AG04449 (cell line): ENCODE measurements at regions not wholly inside any gene's neighbourhood (a gene's known extent, or its start where the extent isn't known, plus 50 kb on each side); places are given as distances from the start of the nearest gene placed in this dataset.

Experiments used
- CTCF ChIA-PET: fragments of 350-600 bp; formaldehyde crosslinking; extraction: SDS; loops from one replicate; lab custom pipeline; 2021; ENCODE audit warnings: antibody characterized with exemption; lab: Yijun Ruan, JAX
- POLR2A ChIA-PET: fragments of 400-600, 350-600 bp; formaldehyde crosslinking; extraction: SDS; loops from one replicate; lab custom pipeline; 2020; ENCODE audit warnings: antibody characterized with exemption, inconsistent platforms; lab: Yijun Ruan, JAX
- DNase-seq: peaks from one replicate; pipeline ENCODE4 v3.0.0-alpha.2; 2010; ENCODE audit warnings: low read depth, low spot score
- H3K4me3 ChIP-seq: 2 replicates; pipeline ENCODE4 v1.5.1; 2011; ENCODE audit warnings: low read depth, mild to moderate bottlenecking, control low read depth, low read length
- TF ChIP-seq, protein P1 (sequence below): IDR thresholded peaks from one replicate; pipeline ENCODE4 v1.5.1; 2011; ENCODE audit warnings: mild to moderate bottlenecking, moderate library complexity, low read length, control low read depth, inconsistent platforms; ENCODE audit not compliant: insufficient read depth; ENCODE audit errors: missing control alignments

- CTCF ChIA-PET = interaction anchor here (1.0 to 1.1 kb wide), 2 partner anchors 260 to 292 kb away, joined by 3 to 4 read pairs; no protein-coding TSS in a partner anchor
- POLR2A ChIA-PET = no interaction called here
- TF ChIP-seq, protein P1, sequence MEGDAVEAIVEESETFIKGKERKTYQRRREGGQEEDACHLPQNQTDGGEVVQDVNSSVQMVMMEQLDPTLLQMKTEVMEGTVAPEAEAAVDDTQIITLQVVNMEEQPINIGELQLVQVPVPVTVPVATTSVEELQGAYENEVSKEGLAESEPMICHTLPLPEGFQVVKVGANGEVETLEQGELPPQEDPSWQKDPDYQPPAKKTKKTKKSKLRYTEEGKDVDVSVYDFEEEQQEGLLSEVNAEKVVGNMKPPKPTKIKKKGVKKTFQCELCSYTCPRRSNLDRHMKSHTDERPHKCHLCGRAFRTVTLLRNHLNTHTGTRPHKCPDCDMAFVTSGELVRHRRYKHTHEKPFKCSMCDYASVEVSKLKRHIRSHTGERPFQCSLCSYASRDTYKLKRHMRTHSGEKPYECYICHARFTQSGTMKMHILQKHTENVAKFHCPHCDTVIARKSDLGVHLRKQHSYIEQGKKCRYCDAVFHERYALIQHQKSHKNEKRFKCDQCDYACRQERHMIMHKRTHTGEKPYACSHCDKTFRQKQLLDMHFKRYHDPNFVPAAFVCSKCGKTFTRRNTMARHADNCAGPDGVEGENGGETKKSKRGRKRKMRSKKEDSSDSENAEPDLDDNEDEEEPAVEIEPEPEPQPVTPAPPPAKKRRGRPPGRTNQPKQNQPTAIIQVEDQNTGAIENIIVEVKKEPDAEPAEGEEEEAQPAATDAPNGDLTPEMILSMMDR = no peak
These were observed 149.0 kb upstream of the KCNIP4 start for GRCh38 chr4:22097596-22097995.

GRCh38 chr4:22094217-22094616, 145.6 kb upstream of the KCNIP4 start:
- DNase-seq = no peak
- H3K4me3 ChIP-seq = no peak overlapping the region
- ChIA-PET CTCF (interaction anchor here (1.2 kb wide), 1 partner anchor 303 kb away, joined by 3 read pairs; no protein-coding TSS in a partner anchor), POLR2A (no interaction called here)
- TF ChIP-seq, protein P1 = no peak

More at GRCh38 chr4:22097596-22097995, 149.0 kb upstream of the KCNIP4 start:
- no peak for DNase-seq
- no peak overlapping the region for H3K4me3 ChIP-seq

DNA sequence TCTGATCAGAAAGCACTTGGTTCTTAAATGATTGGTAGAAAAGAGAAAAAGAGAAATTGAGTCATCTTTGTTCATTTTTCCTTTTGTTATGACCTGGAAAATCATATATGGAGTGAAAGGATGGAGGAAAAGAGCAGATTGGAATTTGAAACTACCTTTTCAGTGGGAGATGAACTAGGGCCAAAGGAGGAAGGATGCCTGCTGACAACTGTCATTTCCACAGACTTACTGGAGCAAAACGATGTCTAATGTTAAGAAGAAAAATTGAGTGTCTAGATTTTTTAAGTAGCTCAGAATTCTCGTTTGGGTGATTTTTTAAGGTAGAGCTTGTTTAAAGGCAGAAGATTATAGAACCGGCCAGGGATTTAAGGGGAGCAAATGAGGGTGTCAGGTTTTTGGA, 144.6 kb upstream of the KCNIP4 start:
- ChIA-PET CTCF (interaction anchor here (1.5 kb wide), 1 partner anchor 304 kb away, joined by 4 read pairs; no protein-coding TSS in a partner anchor), POLR2A (no interaction called here)
- TF ChIP-seq, protein P1 = no peak
- no peak for DNase-seq
- H3K4me3 ChIP-seq = no peak overlapping the region

DNA sequence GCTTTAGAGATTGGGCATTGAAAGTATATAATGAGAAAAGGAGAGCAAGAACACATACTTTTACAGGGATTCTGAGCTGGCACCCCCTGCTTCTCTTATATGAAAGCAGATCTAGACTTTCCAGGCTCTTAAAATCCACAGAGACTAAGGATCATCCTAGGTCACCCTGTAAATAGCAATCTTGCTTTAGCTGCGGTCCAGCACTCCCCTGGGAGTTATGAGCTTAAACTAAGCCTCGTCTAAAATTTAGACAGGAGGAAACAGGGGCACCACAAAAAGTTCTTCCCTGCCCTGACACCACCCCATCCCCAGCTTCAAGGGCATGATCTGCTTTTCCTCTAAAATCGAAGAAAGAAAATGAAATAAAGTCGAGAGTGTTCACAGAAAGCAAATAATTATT, 143.3 kb upstream of the KCNIP4 start:
- DNase-seq = no peak
- TF ChIP-seq, protein P1 = no peak

GRCh38 chr4:22091352-22091717, 142.8 kb upstream of the KCNIP4 start:
- DNase-seq = no peak
- ChIA-PET CTCF (no interaction called here), POLR2A (no interaction called here)
- TF ChIP-seq, protein P1 = no peak
- H3K4me3 ChIP-seq = no peak overlapping the region

More for the DNA sequence above, 143.3 kb upstream of the KCNIP4 start:
- ChIA-PET POLR2A (no interaction called here), CTCF (interaction anchor here (1.5 kb wide), 1 partner anchor 303 kb away, joined by 4 read pairs; no protein-coding TSS in a partner anchor)
- H3K4me3 ChIP-seq = no peak overlapping the region

DNA sequence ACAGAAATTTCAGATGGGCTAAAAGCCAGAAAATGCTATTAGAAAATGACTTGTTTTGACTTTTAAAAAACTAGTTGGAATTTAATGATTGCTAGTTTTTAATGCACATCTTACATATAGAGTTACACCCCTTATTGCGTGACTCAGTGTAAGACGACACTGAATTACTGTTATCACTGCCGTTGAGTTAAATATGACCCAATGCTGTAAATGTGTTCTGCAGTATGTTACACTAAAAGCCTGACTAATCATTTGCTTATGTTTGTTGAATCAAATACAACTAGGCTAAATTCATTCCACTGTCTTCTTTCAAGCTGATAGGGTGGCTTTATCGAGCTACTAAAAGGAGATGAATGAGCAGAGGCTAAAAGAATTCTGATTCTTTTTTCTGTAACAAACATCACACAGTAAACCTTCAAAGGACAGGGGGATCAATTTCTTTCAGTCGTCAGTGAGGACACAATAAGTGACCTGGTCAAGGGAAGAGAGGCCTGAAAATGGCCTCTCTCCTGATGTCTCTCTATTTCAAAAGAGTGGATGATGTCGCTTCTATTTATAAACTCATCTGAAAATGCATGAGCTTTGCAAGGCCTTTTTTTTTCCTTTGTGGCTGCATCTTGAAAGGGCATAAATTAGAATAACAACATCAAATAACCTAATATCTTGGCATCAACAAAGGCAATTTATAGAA, 142.2 kb upstream of the KCNIP4 start:
- TF ChIP-seq, protein P1 = no peak
- no peak for DNase-seq
- CTCF ChIA-PET = no interaction called here
- H3K4me3 ChIP-seq = no peak overlapping the region
- POLR2A ChIA-PET = no interaction called here
